ENCODE measurements at regions not wholly inside any gene's neighbourhood (a gene's known extent, or its start where the extent isn't known, plus 50 kb on each side); places are given as distances from the start of the nearest gene placed in this dataset.

- H4K20me1 ChIP-seq (replicated peaks; ENCODE audit: control insufficient read depth, extremely low read depth, insufficient read depth, low read length): no peaks in the 10 kb centered on the region
- H3K4me3 ChIP-seq (replicated peaks in 1 of 3; ENCODE audit: insufficient read depth in 1 of 3, low read depth in 1 of 3, low read length in 3 of 3): no peak overlapping the region
- H3K4me2 ChIP-seq (ENCODE audit: insufficient read depth, low read length): no peak overlapping the region
- DNase-seq (ENCODE audit: low read depth, low spot score) (no peak), FAIRE-seq (no peak)
- H3K9ac ChIP-seq (replicated peaks; ENCODE audit: extremely low read depth, insufficient read depth, low read length): no peak overlapping the region
- H3K9me3 ChIP-seq (replicated peaks; ENCODE audit: control insufficient read depth, insufficient read depth, low read length): no peaks in the 10 kb centered on the region
- POLR2A ChIA-PET: no interaction called here
- H2AFZ ChIP-seq (ENCODE audit: low read depth, low read length): no peak overlapping the region
- H3K9me1 ChIP-seq (replicated peaks; ENCODE audit: control insufficient read depth, extremely low read depth, insufficient read depth, low read length): no peaks in the 10 kb centered on the region
- CTCF ChIA-PET: no interaction called here
- dilution Hi-C loops (cut with MboI; ENCODE audit: extremely low pct_ligation_motif_present, low sequenced_read_pairs): no loop called here
- no peaks in the 10 kb centered on the region for H3K4me1 ChIP-seq (ENCODE audit: control insufficient read depth, extremely low read depth, insufficient read depth, low read length)
- BruUV-seq (replicated peaks): no TSS peak
- no peak overlapping the region for H3K27ac ChIP-seq (ENCODE audit: insufficient read depth, low read depth, low read length)
- H3K36me3 ChIP-seq (ENCODE audit: control insufficient read depth in 2 of 2, extremely low read depth in 1 of 2, insufficient read depth in 2 of 2, low read length in 2 of 2): no peaks in the 10 kb centered on the region
- TF ChIP-seq FOS (IDR thresholded peaks at IDR 0.05; ENCODE audit: borderline replicate concordance, insufficient read depth, low read length): no peak
- TF ChIP-seq, protein P1, sequence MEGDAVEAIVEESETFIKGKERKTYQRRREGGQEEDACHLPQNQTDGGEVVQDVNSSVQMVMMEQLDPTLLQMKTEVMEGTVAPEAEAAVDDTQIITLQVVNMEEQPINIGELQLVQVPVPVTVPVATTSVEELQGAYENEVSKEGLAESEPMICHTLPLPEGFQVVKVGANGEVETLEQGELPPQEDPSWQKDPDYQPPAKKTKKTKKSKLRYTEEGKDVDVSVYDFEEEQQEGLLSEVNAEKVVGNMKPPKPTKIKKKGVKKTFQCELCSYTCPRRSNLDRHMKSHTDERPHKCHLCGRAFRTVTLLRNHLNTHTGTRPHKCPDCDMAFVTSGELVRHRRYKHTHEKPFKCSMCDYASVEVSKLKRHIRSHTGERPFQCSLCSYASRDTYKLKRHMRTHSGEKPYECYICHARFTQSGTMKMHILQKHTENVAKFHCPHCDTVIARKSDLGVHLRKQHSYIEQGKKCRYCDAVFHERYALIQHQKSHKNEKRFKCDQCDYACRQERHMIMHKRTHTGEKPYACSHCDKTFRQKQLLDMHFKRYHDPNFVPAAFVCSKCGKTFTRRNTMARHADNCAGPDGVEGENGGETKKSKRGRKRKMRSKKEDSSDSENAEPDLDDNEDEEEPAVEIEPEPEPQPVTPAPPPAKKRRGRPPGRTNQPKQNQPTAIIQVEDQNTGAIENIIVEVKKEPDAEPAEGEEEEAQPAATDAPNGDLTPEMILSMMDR (IDR thresholded peaks at IDR 0.05; ENCODE audit: extremely low read depth in 1 of 2, insufficient read depth in 1 of 2, low read depth in 1 of 2, low read length in 2 of 2): no peak
- no peak for TF ChIP-seq EZH2 (IDR thresholded peaks at IDR 0.05; ENCODE audit: borderline replicate concordance, low read depth, low read length, severe bottlenecking)
- TF ChIP-seq GATA2 (IDR thresholded peaks at IDR 0.05; ENCODE audit: insufficient read depth, insufficient read length, low read depth, low read length): no peak
- no peak for TF ChIP-seq POLR2A (IDR thresholded peaks at IDR 0.05; ENCODE audit: low read depth, low read length)
- no peak for TF ChIP-seq POLR2AphosphoS5 (IDR thresholded peaks at IDR 0.05; ENCODE audit: insufficient read depth, low read depth, low read length)
- TF ChIP-seq, protein P2, sequence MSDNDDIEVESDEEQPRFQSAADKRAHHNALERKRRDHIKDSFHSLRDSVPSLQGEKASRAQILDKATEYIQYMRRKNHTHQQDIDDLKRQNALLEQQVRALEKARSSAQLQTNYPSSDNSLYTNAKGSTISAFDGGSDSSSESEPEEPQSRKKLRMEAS (IDR thresholded peaks at IDR 0.05; ENCODE audit: insufficient read depth, insufficient read length): no peak
- no peak for TF ChIP-seq JUN (IDR thresholded peaks at IDR 0.05; ENCODE audit: borderline replicate concordance, insufficient read depth, insufficient read length, low read depth)
- TF ChIP-seq MYC (IDR thresholded peaks at IDR 0.05; ENCODE audit: low read depth, low read length): no peak
- no peaks in the 10 kb centered on the region for H3K27me3 ChIP-seq (ENCODE audit: control insufficient read depth in 2 of 2, insufficient read depth in 2 of 2, low read length in 2 of 2)
- no peaks in the 10 kb centered on the region for H3K79me2 ChIP-seq (ENCODE audit: control insufficient read depth, insufficient read depth, low read length)
- intact Hi-C loops (cut with micrococcal nuclease): no loop called here
Observed at GRCh38 chr9:108673386-108673785, 182.4 kb downstream of the ACTL7B start.

Measured in endothelial cell of umbilical vein (primary cell).